GM19025 (cell line): ENCODE measurements at regions not wholly inside any gene's neighbourhood (a gene's known extent, or its start where the extent isn't known, plus 50 kb on each side); places are given as distances from the start of the nearest gene placed in this dataset.

Source experiments
- ATAC-seq: cut with Tn5 transposase; IDR thresholded peaks from one replicate; pipeline ENCODE4 v1.9.1; 2021; ENCODE audit warnings: mild to moderate bottlenecking, low read depth, moderate library complexity; ENCODE audit not compliant: unreplicated experiment

GRCh38 chr3:189101594-189101993 lies 70.2 kb upstream of the TPRG1 start:
- no peak for ATAC-seq

- ATAC-seq: no peak
These were observed 68.6 kb upstream of the TPRG1 start for GRCh38 chr3:189103208-189103607.

GRCh38 chr3:189108067-189108466 lies 63.7 kb upstream of the TPRG1 start:
- no peak for ATAC-seq

GRCh38 chr3:189108735-189109134 lies 63.0 kb upstream of the TPRG1 start:
- ATAC-seq: no peak

- ATAC-seq: no peak
These were observed 62.6 kb upstream of the TPRG1 start for GRCh38 chr3:189109145-189109544.

GRCh38 chr3:189117087-189117486 lies 54.7 kb upstream of the TPRG1 start:
- no peak for ATAC-seq

GRCh38 chr3:189118896-189119295 lies 52.9 kb upstream of the TPRG1 start:
- ATAC-seq: no peak

- no peak for ATAC-seq
These were observed 51.8 kb upstream of the TPRG1 start for GRCh38 chr3:189119950-189120349.

GRCh38 chr3:189121092-189121491 lies 50.7 kb upstream of the TPRG1 start:
- ATAC-seq: no peak
